Loucy (cell line): ENCODE measurements at regions not wholly inside any gene's neighbourhood (a gene's known extent, or its start where the extent isn't known, plus 50 kb on each side); places are given as distances from the start of the nearest gene placed in this dataset.

Source experiments
- H2AFZ ChIP-seq: fragments of 200-600 bp; sonication (generic); 2 replicates; pipeline ENCODE4 v1.6.0; 2016; ENCODE audit warnings: antibody characterized with exemption, mild to moderate bottlenecking, low read length, moderate library complexity
- H3F3A ChIP-seq: fragments of 200-600 bp; 2 replicates; pipeline ENCODE4 v1.6.0; 2016; ENCODE audit warnings: antibody characterized with exemption, low read depth, mild to moderate bottlenecking
- H3K27me3 ChIP-seq: fragments of 200-600 bp; sonication (generic); 2 replicates; pipeline ENCODE4 v1.6.1; 2014; ENCODE audit warnings: low read length, mild to moderate bottlenecking; ENCODE audit not compliant: insufficient read depth, poor library complexity, severe bottlenecking
- H3K36me3 ChIP-seq: fragments of 200-600 bp; sonication (generic); 2 replicates; pipeline ENCODE4 v1.6.1; 2016; ENCODE audit warnings: low read length; ENCODE audit not compliant: insufficient read depth
- H3K4me1 ChIP-seq: fragments of 200-600 bp; sonication (generic); 2 replicates; pipeline ENCODE4 v1.5.1; 2014; ENCODE audit warnings: low read length, mild to moderate bottlenecking; ENCODE audit not compliant: insufficient read depth, poor library complexity, severe bottlenecking
- H3K4me2 ChIP-seq: fragments of 200-600 bp; sonication (generic); 2 replicates; pipeline ENCODE4 v1.6.0; 2014; ENCODE audit warnings: antibody characterized with exemption, low read length, low read depth, mild to moderate bottlenecking; ENCODE audit not compliant: poor library complexity, severe bottlenecking
- H3K4me3 ChIP-seq: fragments of 200-600 bp; sonication (generic); 2 replicates; pipeline ENCODE4 v1.5.1; 2014; ENCODE audit warnings: low read length, mild to moderate bottlenecking, mixed read lengths; ENCODE audit not compliant: poor library complexity, severe bottlenecking
- H3K79me2 ChIP-seq: fragments of 200-600 bp; sonication (generic); 2 replicates; pipeline ENCODE4 v1.6.1; 2014; ENCODE audit warnings: low read length; ENCODE audit not compliant: insufficient read depth
- H3K9ac ChIP-seq: fragments of 200-600 bp; sonication (generic); 2 replicates; pipeline ENCODE4 v1.6.0; 2014; ENCODE audit warnings: mild to moderate bottlenecking, low read depth, low read length, moderate library complexity; ENCODE audit not compliant: poor library complexity, severe bottlenecking
- H3K9me2 ChIP-seq: fragments of 200-600 bp; sonication (generic); replicated peaks from 2 replicates; pipeline ENCODE4 v1.6.1; 2016; ENCODE audit warnings: low read depth, low read length, mixed read lengths
- H3K9me3 ChIP-seq: fragments of 200-600 bp; sonication (generic); 2 replicates; pipeline ENCODE4 v1.6.1; 2014; ENCODE audit warnings: mild to moderate bottlenecking, antibody characterized with exemption, low read length, low read depth; ENCODE audit not compliant: insufficient read depth
- H4K20me1 ChIP-seq: fragments of 200-600 bp; sonication (generic); 2 replicates; pipeline ENCODE4 v1.6.0; 2014; ENCODE audit warnings: antibody characterized with exemption, low read length, mild to moderate bottlenecking; ENCODE audit not compliant: insufficient read depth, poor library complexity, severe bottlenecking
- CTCF ChIP-seq: fragments of 200-600 bp; sonication (generic); conservative IDR thresholded peaks from 2 replicates; pipeline ENCODE4 v1.5.1; 2014; ENCODE audit warnings: mild to moderate bottlenecking, antibody characterized with exemption, low read length
- EZH2phosphoT487 ChIP-seq: fragments of 200-600 bp; IDR thresholded peaks from 2 replicates; pipeline ENCODE4 v1.6.1; 2018; ENCODE audit warnings: antibody characterized with exemption, mild to moderate bottlenecking, moderate library complexity, borderline replicate concordance

DNA sequence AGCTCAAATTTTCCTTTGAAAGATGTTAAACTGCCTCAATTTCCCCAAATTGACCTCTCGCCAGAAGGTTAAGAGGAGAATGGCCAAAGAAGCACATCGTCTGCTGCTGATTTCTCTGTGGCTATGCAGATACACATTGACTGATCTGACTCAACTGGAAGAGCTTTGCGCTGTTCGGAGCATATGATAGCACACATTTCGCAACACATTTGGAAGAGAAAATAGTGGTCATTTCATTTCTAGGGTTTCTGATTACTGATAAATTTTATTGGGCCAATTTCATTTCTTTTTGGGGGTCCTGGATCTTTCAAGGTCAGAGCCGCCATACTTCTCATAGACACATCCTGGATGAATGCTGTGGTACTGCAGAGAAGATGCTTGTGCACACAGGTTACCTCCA is 138.5 kb downstream of the TMEM200C start:
- no peak overlapping the region for H2AFZ ChIP-seq

GRCh38 chr18:5747678-5748077 is 147.6 kb downstream of the TMEM200C start:
- Histone ChIP-seq H3K9me2 (no peaks in the 10 kb centered on the region), H3K79me2 (no peaks in the 10 kb centered on the region), H2AFZ (no peak overlapping the region), H3K4me3 (no peak overlapping the region), H3K36me3 (no peaks in the 10 kb centered on the region), H3K4me2 (no peak overlapping the region), H4K20me1 (no peaks in the 10 kb centered on the region), H3K9me3 (no peaks in the 10 kb centered on the region; the same call in 1 of the 2 replicates), H3K4me1 (no peaks in the 10 kb centered on the region), H3K27me3 (no peaks in the 10 kb centered on the region), H3K9ac (no peak overlapping the region), H3F3A (no peaks in the 10 kb centered on the region)
- TF ChIP-seq CTCF (no peak), EZH2phosphoT487 (no peak)

More for the DNA sequence above, 138.5 kb downstream of the TMEM200C start:
- no peaks in the 10 kb centered on the region for H3F3A ChIP-seq
- no peak overlapping the region for H3K4me2 ChIP-seq
- H4K20me1 ChIP-seq, result no peaks in the 10 kb centered on the region
- no peaks in the 10 kb centered on the region for H3K4me1 ChIP-seq
- H3K9me3 ChIP-seq, result peaks cover 3% of the 10 kb centered on the region; the same call in 1 of the 2 replicates
- no peak overlapping the region for H3K9ac ChIP-seq
- H3K79me2 ChIP-seq, result no peaks in the 10 kb centered on the region
- no peaks in the 10 kb centered on the region for H3K36me3 ChIP-seq
- H3K27me3 ChIP-seq, result no peaks in the 10 kb centered on the region
- TF ChIP-seq CTCF (no peak), EZH2phosphoT487 (no peak)
- no peak overlapping the region for H3K4me3 ChIP-seq
- H3K9me2 ChIP-seq, result no peaks in the 10 kb centered on the region

- Histone ChIP-seq H3K27me3 (no peaks in the 10 kb centered on the region), H3K4me2 (no peak overlapping the region), H3K9me3 (no peaks in the 10 kb centered on the region; the same call in 1 of the 2 replicates), H4K20me1 (no peaks in the 10 kb centered on the region), H3K79me2 (no peaks in the 10 kb centered on the region), H3F3A (no peaks in the 10 kb centered on the region), H3K4me1 (no peaks in the 10 kb centered on the region), H3K9me2 (no peaks in the 10 kb centered on the region), H3K36me3 (no peaks in the 10 kb centered on the region), H2AFZ (no peak overlapping the region), H3K4me3 (no peak overlapping the region), H3K9ac (no peak overlapping the region)
- no peak for TF ChIP-seq EZH2phosphoT487
- TF ChIP-seq CTCF, result no peak
Observed at GRCh38 chr18:5746844-5747243, 148.5 kb downstream of the TMEM200C start.
